ES-I3 (cell line): ENCODE measurements at regions not wholly inside any gene's neighbourhood (a gene's known extent, or its start where the extent isn't known, plus 50 kb on each side); places are given as distances from the start of the nearest gene placed in this dataset.

Source experiments
- H3K36me3 ChIP-seq: 2 replicates; pipeline ENCODE4 v1.6.1; 2013; ENCODE audit warnings: mild to moderate bottlenecking, low read length, control low read depth, moderate library complexity; ENCODE audit not compliant: insufficient read depth
- H3K4me1 ChIP-seq: 2 replicates; pipeline ENCODE4 v1.6.1; 2013; ENCODE audit warnings: mild to moderate bottlenecking, control low read depth, low read length; ENCODE audit not compliant: insufficient read depth
- H3K9ac ChIP-seq: 2 replicates; pipeline ENCODE4 v1.6.1; 2013; ENCODE audit warnings: low read depth, mild to moderate bottlenecking, low read length, moderate library complexity
- H3K9me3 ChIP-seq: 2 replicates; pipeline ENCODE4 v1.6.1; 2013; ENCODE audit warnings: mild to moderate bottlenecking, low read length, moderate library complexity; ENCODE audit not compliant: control insufficient read depth, insufficient read depth

DNA sequence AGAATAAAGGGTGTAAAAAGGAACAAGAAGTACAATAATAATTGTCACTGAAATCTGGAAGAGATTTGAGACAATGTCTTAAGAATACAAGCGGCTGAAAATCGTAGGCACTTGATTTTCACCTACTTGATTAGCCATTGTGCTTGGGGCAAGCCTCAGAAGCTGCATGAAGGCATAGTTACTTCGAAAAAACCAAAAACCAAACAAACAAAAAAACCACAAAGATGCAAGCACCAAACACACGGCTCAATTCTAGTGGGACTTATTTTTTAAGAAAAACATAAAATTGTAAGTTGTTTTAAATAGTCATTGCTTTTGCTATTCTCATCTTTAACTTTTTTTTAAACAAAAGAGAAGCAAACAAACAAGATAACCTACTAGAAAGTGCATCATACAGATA, 235.6 kb downstream of the OGFRL1 start:
- no peaks in the 10 kb centered on the region for H3K4me1 ChIP-seq

DNA sequence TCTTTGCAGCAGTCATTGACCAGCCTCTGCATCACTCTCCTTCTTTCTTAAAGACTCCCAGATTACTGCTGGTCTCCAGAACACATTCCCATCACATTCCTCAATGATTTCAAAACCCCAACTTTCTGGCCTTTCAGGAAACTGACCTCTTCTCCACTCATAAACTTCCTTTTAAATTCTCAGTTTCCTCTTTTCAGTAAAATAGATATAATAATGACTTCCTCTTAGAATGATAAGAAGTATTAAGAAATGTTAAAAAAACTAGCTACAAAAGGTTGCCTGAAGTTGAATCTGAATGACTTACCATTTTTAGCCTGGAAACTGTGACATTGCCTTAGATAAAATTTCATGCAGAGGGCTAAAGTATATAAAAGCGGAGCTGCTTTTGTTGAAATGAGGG, 239.3 kb downstream of the OGFRL1 start:
- no peaks in the 10 kb centered on the region for H3K9me3 ChIP-seq
- H3K36me3 ChIP-seq = no peaks in the 10 kb centered on the region
- H3K9ac ChIP-seq = no peak overlapping the region
- no peaks in the 10 kb centered on the region for H3K4me1 ChIP-seq

More for the DNA sequence above, 235.6 kb downstream of the OGFRL1 start:
- H3K9me3 ChIP-seq = no peaks in the 10 kb centered on the region
- H3K9ac ChIP-seq = no peak overlapping the region
- no peaks in the 10 kb centered on the region for H3K36me3 ChIP-seq

DNA sequence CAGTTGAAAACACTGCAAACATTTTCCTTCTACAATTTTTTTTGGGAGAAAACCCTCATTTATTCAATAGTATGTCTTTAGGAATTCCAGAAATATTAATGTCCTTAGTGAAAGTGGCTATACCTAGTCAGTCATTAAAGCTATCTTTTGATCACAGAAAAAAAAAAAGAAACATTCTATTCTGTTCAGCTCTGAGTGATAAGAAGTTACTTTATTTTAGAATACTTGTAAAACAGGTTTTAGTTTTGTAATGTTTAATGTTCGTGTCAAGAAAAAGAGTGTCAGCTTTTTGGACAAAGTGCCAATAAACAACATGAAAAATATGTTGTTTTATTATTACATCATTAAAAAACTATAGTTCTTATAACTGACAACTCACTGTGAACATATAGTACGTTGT, 240.4 kb downstream of the OGFRL1 start:
- Histone ChIP-seq H3K9ac (no peak overlapping the region), H3K4me1 (no peaks in the 10 kb centered on the region), H3K9me3 (no peaks in the 10 kb centered on the region), H3K36me3 (no peaks in the 10 kb centered on the region)

- H3K9ac ChIP-seq = no peak overlapping the region
- no peaks in the 10 kb centered on the region for H3K36me3 ChIP-seq
- H3K9me3 ChIP-seq = no peaks in the 10 kb centered on the region
- H3K4me1 ChIP-seq = no peaks in the 10 kb centered on the region
Measured at GRCh38 chr6:71529769-71530168, 241.2 kb downstream of the OGFRL1 start.

- H3K9ac ChIP-seq = no peak overlapping the region
- H3K9me3 ChIP-seq = no peaks in the 10 kb centered on the region
- H3K4me1 ChIP-seq = no peaks in the 10 kb centered on the region
- H3K36me3 ChIP-seq = no peaks in the 10 kb centered on the region
Measured at GRCh38 chr6:71531006-71531405, 242.4 kb downstream of the OGFRL1 start.

GRCh38 chr6:71531841-71532240, 243.2 kb downstream of the OGFRL1 start:
- Histone ChIP-seq H3K36me3 (no peaks in the 10 kb centered on the region), H3K9ac (no peak overlapping the region), H3K9me3 (no peaks in the 10 kb centered on the region), H3K4me1 (no peaks in the 10 kb centered on the region)

GRCh38 chr6:71533939-71534379, 245.3 kb downstream of the OGFRL1 start:
- Histone ChIP-seq H3K9me3 (no peaks in the 10 kb centered on the region), H3K36me3 (no peaks in the 10 kb centered on the region), H3K4me1 (no peaks in the 10 kb centered on the region), H3K9ac (no peak overlapping the region)

GRCh38 chr6:71534921-71535320, 246.3 kb downstream of the OGFRL1 start:
- no peaks in the 10 kb centered on the region for H3K4me1 ChIP-seq
- no peak overlapping the region for H3K9ac ChIP-seq
- H3K36me3 ChIP-seq = no peaks in the 10 kb centered on the region
- H3K9me3 ChIP-seq = no peaks in the 10 kb centered on the region

GRCh38 chr6:71537717-71538116, 249.1 kb downstream of the OGFRL1 start:
- Histone ChIP-seq H3K9ac (no peak overlapping the region), H3K4me1 (no peaks in the 10 kb centered on the region), H3K9me3 (no peaks in the 10 kb centered on the region), H3K36me3 (no peaks in the 10 kb centered on the region)

DNA sequence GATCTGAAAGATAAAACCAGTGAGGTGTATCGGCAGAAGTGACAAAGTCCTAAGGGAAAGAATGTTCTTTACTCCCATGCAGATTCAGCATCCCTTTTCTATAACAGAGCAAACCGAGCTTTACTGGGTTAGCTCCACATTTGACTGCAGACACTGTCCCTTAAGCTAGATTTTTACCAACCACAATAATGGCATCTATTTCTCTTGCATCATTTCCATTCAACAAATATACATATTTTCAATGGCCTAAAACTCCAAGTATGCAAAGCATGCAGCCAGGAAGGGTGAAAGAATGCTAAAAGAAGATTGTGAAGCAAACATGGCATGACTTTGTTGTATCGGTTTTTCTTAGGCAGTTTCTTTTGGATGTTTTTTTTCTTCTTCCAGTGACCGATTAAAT, 255.4 kb downstream of the OGFRL1 start:
- Histone ChIP-seq H3K9me3 (no peaks in the 10 kb centered on the region; the same call in 1 of the 2 replicates), H3K9ac (no peak overlapping the region), H3K36me3 (no peaks in the 10 kb centered on the region), H3K4me1 (peaks cover 6% of the 10 kb centered on the region; the same call in 1 of the 2 replicates)

GRCh38 chr6:71544906-71545305, 256.3 kb downstream of the OGFRL1 start:
- H3K9me3 ChIP-seq = no peaks in the 10 kb centered on the region; the same call in 1 of the 2 replicates
- peaks cover 6% of the 10 kb centered on the region; the same call in 1 of the 2 replicates for H3K4me1 ChIP-seq
- H3K9ac ChIP-seq = no peak overlapping the region
- no peaks in the 10 kb centered on the region for H3K36me3 ChIP-seq

GRCh38 chr6:71545905-71546304, 257.3 kb downstream of the OGFRL1 start:
- no peak overlapping the region for H3K9ac ChIP-seq
- H3K9me3 ChIP-seq = no peaks in the 10 kb centered on the region; the same call in 1 of the 2 replicates
- H3K4me1 ChIP-seq = peaks cover 6% of the 10 kb centered on the region; the same call in 1 of the 2 replicates
- no peaks in the 10 kb centered on the region for H3K36me3 ChIP-seq

- Histone ChIP-seq H3K4me1 (no peaks in the 10 kb centered on the region), H3K9ac (no peak overlapping the region), H3K36me3 (no peaks in the 10 kb centered on the region), H3K9me3 (peaks cover 6% of the 10 kb centered on the region; the same call in 1 of the 2 replicates)
Measured at GRCh38 chr6:71551798-71552197, 263.2 kb downstream of the OGFRL1 start.

DNA sequence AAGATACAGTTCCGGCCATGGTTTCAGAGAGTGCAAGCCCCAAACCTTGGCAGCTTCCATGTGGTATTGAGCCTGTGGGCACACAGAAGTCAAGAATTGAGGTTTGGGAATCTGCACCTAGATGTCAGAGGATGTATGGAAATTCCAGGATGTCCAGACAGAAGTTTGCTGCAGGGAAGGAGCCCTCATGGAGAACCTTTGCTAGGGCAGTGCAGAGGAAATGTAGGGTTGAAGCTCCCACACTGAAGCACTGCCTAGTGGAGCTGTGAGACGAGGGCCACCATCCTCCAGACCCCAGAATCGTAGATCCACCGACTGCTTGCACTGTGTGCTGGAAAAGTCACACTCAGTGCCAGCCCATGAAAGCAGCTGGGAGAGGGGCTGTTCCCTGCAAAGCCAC, 267.5 kb downstream of the OGFRL1 start:
- Histone ChIP-seq H3K4me1 (no peaks in the 10 kb centered on the region), H3K9ac (no peak overlapping the region), H3K9me3 (peaks cover 14% of the 10 kb centered on the region), H3K36me3 (no peaks in the 10 kb centered on the region)

DNA sequence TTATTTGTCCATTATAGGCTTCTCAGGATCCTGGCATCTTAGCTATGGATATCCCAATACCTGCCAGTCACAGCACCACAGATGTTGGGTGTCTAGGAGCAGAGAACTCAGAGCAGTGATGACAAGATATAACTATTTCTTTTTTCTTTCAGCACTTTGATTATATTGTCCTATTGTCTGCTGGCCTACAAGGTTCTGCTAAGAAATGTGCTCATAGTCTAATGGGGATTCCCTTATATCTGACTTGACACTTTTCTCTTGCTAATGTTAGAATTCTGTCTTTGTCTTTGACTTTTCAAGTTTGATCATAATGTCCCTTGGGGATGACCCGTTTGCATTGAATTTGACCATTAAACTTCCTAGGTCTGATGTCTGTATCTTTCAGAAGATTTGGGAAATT, 270.4 kb downstream of the OGFRL1 start:
- Histone ChIP-seq H3K36me3 (no peaks in the 10 kb centered on the region), H3K4me1 (no peaks in the 10 kb centered on the region), H3K9me3 (peaks cover 14% of the 10 kb centered on the region), H3K9ac (no peak overlapping the region)

DNA sequence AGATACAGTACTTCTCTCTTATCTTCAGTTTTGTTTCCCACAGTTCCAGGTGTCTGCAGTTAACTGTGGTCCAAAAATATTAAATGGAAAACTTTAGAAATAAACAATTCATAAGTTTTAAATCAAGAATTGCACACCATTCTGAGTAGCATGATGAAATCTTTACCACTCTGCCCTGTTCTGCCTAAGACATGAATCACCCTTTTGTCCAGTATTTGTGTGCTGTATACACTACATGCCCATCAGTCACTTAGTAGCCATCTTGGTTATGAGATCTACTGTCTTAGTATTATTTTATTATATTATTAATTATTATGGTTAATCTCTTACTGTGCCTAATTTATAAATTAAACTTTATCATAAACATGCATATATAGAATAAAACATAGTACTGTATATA, 279.0 kb downstream of the OGFRL1 start:
- Histone ChIP-seq H3K4me1 (no peaks in the 10 kb centered on the region), H3K9ac (no peak overlapping the region), H3K9me3 (no peaks in the 10 kb centered on the region), H3K36me3 (no peaks in the 10 kb centered on the region)
